LNCAP (cell line): ENCODE measurements at regions not wholly inside any gene's neighbourhood (a gene's known extent, or its start where the extent isn't known, plus 50 kb on each side); places are given as distances from the start of the nearest gene placed in this dataset.

Experiments used
- TF ChIP-seq, protein P1 (sequence below): fragments of 450-650 bp; IDR thresholded peaks from 2 replicates; pipeline ENCODE4 v1.5.1; 2017; ENCODE audit warnings: mild to moderate bottlenecking

DNA sequence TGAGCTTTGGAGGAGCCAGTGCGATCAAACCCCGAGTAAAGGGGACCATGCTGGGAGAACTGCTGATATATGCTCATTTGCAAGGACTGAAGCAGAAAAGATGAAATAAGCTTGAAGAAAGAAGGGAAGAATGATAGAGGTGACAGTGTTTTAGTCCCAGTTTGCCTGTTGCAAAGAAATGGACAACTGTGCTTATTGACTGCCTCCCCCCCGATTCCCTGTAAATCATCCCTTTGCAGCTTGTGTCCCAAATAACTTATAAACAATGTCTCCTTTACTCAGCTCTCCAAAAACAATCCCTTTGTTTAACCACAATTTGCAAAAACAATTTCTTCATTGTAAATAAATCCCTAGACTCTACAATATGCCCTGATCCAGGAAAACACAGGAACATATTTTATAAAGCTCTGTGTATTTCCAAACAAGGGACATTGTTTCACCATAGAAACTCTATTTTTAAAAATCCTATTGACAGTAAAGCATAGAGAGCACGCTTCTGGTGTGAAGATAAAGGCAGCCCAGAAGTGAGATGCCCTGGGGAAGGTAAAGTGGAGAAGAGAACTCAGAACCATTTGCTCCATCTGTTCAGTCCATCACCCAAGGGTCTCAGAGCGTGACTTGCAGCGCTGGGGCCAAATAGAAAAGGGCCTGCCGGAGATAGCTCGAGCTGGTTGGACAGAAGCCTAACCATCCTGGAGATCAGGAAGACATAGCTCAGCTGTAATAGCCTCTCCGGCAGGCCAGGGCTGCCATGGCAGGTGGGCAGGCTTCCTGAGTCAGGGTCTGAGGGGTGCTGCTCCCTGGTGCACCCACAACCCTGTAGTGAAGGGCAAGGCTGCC is 280.5 kb downstream of the WDR11 start:
- TF ChIP-seq, protein P1, sequence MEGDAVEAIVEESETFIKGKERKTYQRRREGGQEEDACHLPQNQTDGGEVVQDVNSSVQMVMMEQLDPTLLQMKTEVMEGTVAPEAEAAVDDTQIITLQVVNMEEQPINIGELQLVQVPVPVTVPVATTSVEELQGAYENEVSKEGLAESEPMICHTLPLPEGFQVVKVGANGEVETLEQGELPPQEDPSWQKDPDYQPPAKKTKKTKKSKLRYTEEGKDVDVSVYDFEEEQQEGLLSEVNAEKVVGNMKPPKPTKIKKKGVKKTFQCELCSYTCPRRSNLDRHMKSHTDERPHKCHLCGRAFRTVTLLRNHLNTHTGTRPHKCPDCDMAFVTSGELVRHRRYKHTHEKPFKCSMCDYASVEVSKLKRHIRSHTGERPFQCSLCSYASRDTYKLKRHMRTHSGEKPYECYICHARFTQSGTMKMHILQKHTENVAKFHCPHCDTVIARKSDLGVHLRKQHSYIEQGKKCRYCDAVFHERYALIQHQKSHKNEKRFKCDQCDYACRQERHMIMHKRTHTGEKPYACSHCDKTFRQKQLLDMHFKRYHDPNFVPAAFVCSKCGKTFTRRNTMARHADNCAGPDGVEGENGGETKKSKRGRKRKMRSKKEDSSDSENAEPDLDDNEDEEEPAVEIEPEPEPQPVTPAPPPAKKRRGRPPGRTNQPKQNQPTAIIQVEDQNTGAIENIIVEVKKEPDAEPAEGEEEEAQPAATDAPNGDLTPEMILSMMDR: no peak

GRCh38 chr10:121132273-121132672 is 281.1 kb downstream of the WDR11 start:
- TF ChIP-seq, protein P1: no peak

GRCh38 chr10:121133901-121134300 is 282.7 kb downstream of the WDR11 start:
- TF ChIP-seq, protein P1: no peak

GRCh38 chr10:121134711-121135110 is 283.5 kb downstream of the WDR11 start:
- TF ChIP-seq, protein P1: no peak

GRCh38 chr10:121135512-121135911 is 284.4 kb downstream of the WDR11 start:
- TF ChIP-seq, protein P1: no peak

- TF ChIP-seq, protein P1: no peak
These were observed 286.4 kb downstream of the WDR11 start for GRCh38 chr10:121137533-121137932.

GRCh38 chr10:121138112-121138860 is 287.1 kb downstream of the WDR11 start:
- TF ChIP-seq, protein P1: no peak
